Suprapubic skin (tissue), 4 donors: ENCODE measurements at regions not wholly inside any gene's neighbourhood (a gene's known extent, or its start where the extent isn't known, plus 50 kb on each side); places are given as distances from the start of the nearest gene placed in this dataset.

Experiments used
- EP300 ChIP-seq: sonication (generic); formaldehyde crosslinking; IDR thresholded peaks from one replicate; pipeline ENCODE4 v1.6.1; 2017; ENCODE audit warnings: antibody characterized with exemption
- POLR2A ChIP-seq, 2 donors: fragments of 450-650 bp; IDR thresholded peaks; one replicate each; pipeline ENCODE4 v1.6.1; 2017; ENCODE audit warnings: antibody characterized with exemption in 2 of 2, mild to moderate bottlenecking in 2 of 2, moderate library complexity in 2 of 2
- POLR2AphosphoS5 ChIP-seq, 3 donors: sonication (generic); formaldehyde crosslinking; IDR thresholded peaks; one replicate each; pipeline ENCODE4 v1.6.1; 2017; ENCODE audit warnings: antibody characterized with exemption in 3 of 3
- TF ChIP-seq, protein P1 (sequence below), 2 donors: fragments of 200-600 bp in 1 of 2; fragments of 450-650 bp in 1 of 2; sonication (generic) in 1 of 2; IDR thresholded peaks; one replicate each; pipeline ENCODE4 v1.5.1; 2016 to 2019; ENCODE audit warnings: antibody characterized with exemption in 2 of 2, mild to moderate bottlenecking in 1 of 2, moderate library complexity in 1 of 2

DNA sequence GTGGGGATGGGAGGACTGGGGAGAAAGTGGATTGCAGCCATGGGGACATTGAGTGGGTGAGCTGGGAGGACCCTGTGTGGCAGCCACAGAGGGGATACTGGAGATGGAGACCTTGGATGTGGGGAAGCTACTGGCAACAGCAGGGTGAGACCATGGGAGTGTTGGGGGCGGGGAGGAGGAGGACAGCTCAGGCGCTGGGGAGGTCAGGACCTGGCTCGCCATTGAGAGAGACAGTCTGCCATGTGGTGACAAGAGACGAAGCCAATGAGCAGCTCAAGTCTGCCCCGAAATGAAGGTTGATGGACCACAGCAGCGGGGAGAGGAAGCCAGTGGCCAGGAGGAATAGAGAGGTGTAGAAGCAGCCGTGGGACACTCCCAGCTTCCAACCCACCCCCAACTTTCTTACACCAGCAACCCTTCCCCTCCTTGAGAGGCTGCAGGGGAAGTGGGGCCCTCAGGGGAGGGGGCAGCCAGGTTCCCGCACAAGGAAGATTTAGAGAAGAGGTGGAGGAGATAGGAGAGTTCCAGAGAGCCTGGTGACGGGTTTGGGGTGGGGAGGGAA lies 118.1 kb downstream of the ASB7 start:
- TF ChIP-seq, protein P1, sequence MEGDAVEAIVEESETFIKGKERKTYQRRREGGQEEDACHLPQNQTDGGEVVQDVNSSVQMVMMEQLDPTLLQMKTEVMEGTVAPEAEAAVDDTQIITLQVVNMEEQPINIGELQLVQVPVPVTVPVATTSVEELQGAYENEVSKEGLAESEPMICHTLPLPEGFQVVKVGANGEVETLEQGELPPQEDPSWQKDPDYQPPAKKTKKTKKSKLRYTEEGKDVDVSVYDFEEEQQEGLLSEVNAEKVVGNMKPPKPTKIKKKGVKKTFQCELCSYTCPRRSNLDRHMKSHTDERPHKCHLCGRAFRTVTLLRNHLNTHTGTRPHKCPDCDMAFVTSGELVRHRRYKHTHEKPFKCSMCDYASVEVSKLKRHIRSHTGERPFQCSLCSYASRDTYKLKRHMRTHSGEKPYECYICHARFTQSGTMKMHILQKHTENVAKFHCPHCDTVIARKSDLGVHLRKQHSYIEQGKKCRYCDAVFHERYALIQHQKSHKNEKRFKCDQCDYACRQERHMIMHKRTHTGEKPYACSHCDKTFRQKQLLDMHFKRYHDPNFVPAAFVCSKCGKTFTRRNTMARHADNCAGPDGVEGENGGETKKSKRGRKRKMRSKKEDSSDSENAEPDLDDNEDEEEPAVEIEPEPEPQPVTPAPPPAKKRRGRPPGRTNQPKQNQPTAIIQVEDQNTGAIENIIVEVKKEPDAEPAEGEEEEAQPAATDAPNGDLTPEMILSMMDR (IDR thresholded peaks at IDR 0.05), result no peak
- TF ChIP-seq EP300, result no peak
- no peak for TF ChIP-seq POLR2AphosphoS5 (IDR thresholded peaks at IDR 0.05)
- TF ChIP-seq POLR2A (IDR thresholded peaks at IDR 0.05), result no peak
